ENCODE measurements at regions not wholly inside any gene's neighbourhood (a gene's known extent, or its start where the extent isn't known, plus 50 kb on each side); places are given as distances from the start of the nearest gene placed in this dataset.

GRCh38 chr17:72511242-72511641 is 390.4 kb downstream of the SOX9 start:
- DNase-seq, result no peak

DNA sequence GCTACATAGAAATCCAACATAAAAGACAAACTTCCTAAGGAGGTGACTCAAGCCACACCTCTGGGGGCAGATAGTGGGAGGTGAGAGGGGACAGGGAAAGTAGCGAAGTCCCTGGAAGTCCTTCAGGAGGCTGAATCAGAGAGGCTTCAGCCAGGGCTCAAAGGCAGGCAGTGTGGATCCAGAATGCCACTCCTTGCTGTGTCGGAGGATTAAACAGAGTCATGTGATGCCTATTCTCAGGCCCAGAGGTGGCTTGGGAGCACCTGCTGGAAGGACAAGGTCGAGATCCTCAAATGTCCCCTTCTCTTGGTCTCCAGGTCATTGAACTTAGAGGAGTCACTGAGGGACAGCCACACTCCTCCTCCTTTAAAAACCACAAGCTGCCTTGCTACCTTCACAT is 391.1 kb downstream of the SOX9 start:
- no peak for DNase-seq

DNA sequence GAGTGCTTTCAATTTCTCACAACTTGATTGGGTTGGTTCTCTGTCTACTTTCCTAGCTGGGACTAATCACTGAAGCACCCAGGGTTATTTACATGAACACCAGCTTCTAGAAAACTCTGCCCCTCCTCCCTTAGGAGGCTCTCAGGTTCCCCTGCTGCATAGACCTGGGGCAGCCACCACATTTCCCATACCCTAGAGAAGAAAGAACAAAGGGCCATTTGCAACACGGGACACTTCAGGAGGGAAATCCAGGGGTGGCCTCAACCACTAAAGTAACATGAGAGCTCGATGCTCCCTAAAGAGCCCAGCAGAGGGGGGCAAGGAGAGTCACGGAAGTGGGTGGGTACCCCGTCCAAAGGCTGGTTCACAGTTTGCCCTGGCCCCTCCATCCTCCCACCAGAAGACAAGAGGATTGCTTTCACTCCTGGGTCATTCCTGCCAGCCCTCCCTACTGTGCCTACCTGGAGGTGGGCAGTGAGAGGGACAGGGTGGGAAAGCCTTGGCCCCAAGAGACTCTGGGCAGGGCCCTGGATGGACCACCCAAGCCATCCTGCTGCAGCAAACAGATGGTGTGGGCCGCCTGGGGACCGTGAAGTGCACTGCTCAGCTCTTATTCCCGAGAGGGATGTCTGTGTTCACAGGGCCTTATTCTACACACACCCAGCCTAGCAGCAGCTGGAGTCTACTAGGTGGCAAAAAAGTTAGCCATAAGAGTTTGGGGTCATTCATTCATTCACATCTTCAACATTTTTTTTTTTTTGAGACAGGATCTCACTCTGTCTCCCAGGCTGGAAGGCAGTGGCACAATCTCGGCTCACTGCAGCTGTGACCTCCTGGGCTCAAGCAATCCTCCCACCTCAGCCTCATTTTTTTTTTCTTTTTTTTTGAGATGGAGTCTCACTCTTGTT is 392.1 kb downstream of the SOX9 start:
- DNase-seq, result no peak

DNA sequence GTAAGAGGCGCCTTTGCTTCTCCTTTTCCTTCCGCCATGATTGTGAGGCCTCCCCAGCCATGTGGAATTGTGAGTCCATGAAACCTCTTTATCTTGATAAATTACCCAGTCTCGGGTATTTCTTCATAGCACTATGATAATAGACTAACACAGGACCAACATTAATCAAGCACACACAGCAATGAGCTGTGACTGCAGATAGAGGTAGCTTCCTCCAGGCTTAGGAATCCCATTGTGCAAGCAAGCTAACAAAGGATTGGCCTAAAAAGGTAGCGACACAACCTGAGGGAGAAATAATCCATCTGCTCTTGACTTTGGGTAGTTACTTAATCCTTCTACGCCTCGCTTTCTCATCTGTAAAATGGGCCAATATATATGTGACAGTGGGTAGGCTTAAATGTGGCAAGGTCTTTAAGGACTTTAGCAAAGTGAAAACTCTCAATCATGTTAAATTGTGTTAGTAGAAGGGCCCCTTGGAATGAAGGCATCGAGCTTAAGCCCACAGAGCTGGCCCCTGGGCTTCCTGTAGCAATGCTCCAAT is 393.6 kb downstream of the SOX9 start:
- no peak for DNase-seq

DNA sequence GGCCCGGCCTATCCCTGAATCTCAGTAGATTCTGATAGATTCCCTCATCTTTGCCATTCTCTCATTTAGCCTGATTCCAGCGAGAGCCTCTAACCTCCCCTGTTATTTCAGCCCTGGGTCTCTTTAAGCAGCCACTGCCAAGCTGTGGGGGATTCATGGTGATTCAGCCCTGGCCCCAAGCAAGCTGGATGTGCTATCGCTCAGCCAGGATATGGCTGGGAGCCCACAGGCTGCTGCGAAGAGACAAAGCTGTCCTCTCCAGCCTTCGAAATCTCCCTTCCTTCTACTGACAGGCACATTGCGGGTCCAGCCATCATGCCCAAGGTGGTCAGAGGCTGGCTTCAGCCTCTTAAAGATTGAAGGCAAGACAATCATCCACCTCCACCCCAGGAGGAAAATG is 394.1 kb downstream of the SOX9 start:
- peak; percentile 67 for DNase-seq

- DNase-seq, result no peak
Observed at GRCh38 chr17:72515291-72516065, 394.7 kb downstream of the SOX9 start.

GRCh38 chr17:72516772-72517399 is 396.1 kb downstream of the SOX9 start:
- DNase-seq, result no peak

DNA sequence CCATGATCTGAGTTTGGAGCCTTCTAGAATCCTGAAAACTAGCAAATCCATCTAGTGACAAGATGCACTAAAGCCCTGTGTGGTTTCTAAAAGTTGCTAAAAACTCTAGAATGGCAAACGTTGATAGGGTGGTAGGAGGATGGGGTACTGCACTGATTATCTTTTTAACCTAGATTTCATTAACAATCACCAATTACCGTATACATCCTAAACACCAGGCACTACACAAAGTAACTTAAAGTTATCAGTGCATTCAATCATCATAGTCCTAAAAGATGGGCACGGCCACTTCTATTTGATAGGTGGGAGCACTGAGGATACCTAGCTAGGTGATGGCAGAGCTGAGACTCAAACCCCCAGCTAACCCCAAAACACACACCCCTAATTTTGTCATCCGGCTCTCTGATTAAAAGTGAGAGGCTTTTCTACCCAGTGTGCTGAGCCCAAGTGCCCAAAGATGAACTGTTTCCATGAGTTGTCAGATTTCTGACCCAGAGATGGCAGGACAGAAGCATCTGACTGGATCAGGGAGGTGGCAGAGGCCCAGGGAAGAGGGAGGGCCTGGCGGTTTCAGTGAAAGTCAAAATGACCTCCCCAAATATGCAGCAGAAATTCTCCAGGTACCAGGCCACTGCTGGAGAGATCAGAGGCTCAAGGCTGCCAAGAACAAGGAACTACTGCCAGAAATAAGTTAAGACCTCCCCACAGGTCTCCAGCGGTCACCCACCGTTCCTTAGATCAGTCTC is 396.8 kb downstream of the SOX9 start:
- no peak for DNase-seq

DNA sequence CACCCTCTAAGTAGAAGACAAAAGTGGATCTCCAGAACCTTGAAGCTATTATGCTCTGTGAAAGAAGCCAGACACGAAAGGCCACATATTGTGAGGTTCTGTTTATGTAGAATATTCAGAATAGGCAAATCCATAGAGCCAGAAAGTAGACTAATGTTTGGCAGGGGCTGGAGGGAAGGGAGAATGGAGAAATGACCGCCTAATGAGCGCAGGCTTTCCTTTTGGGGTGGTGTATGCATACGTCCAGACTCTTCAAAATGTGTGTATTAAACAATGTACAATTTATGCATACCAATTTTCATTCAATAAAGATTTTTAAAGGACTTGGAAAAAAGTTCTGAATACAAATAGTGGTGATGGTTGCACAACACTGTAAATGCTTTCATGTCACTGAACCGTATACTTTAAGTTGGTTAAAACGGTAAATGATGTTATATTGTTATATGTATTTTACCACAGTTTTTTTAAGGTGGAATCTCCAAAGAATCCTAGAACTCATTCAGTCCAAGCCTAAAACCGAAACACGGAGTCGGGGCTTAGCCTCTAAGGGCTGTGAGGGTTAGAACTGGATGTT is 397.4 kb downstream of the SOX9 start:
- no peak for DNase-seq

DNA sequence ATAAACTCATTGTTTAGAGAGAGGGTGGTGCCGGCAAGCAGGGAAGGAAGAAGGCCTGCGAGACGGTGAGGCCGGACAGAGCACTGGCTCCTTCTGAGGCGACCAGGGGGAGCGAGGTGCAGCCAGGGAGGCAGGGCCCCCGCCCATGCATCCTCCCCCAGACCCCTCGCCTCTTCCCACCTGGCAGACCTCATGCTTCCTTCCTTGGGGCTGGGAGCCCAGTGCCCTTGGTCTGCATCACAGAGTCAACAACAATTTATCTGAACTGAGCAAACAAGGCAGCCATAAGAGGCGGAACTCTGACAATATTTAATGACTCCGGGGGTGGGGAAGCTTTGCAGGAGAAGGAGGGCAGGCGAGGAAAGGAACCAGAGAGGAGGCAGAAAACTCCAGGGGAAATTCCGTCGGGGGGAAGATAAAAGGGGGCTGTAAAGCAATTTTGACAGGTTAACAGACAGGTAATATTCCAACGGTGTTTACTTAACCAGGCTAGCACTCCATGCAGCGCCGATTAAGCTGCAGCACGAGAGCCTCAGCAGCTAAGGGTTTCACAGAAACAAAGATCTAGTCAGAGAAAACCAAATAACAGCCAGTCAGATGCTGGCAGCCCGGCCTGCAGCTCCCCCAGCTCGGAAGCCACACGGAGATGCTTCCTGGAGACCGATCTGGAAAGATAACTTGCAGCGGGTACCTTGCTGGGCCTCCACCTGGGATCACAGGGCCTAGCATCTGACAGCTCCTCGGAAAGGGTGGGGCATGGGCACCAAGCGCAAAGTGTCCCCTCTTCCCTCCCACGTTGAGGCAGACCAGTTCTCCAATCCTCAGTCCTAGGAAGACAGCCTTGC is 398.2 kb downstream of the SOX9 start:
- no peak for DNase-seq

GRCh38 chr17:72519598-72519936 is 398.7 kb downstream of the SOX9 start:
- no peak for DNase-seq

- no peak for DNase-seq
Observed at GRCh38 chr17:72520665-72521303, 400.0 kb downstream of the SOX9 start.

DNA sequence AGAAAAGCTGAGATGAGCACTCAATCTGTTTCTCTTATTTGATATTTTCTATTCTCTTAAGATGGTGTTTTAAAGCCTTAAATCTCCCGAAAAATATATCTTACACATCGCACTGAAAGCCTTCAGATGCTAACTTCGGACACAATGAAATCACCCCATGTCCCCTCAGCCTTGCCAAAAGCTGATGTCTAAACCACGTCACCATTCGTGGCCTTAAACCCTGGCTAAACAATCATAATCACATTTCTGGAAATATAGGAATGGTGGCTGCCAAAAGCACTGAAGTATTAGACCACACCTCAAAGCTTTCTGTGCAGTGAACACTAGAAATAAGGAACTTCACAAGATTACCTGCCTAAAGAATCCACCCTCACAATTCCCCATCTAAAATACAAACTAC is 402.7 kb downstream of the SOX9 start:
- no peak for DNase-seq

- DNase-seq, result no peak
Observed at GRCh38 chr17:72525225-72526015, 404.6 kb downstream of the SOX9 start.

DNA sequence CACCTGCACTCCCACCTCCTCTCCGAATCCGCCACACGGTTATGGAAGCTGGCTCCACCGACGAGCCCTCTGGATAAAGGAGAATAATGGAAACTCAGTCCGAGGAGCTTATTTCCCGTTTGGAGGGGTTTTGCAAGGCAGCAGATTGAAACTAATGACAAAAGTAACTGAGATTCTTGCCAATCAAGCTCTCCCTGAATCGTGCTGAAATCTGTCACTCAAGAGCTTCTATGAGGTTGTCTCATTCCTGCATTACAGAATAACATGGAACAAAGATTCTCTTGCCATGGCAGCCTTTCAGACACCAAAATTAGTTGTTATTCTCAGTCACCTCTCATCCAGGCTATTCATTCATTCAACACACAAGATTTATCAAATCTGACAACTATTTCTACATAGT is 405.9 kb downstream of the SOX9 start:
- no peak for DNase-seq

DNA sequence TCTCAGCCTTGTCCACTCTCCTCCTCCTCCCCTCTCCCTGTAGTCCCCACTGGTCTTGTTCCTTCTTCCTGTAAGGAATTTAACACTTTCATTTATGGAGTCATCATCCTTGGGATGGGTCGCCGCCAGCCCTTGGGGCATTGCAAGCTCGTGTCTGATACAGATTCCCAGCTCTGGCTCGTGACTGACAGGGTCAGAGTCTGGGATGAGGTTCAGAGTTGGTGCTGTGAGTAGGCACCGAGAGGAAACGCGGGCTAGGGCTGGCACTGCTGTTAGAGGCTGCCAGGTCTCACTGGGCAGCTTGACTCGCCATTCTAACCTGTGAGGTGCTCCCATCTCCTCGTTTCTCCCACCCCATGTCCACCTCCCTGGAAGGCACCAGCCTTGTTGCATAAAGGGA is 407.0 kb downstream of the SOX9 start:
- no peak for DNase-seq

- DNase-seq, result no peak
Observed at GRCh38 chr17:72528683-72529082, 407.9 kb downstream of the SOX9 start.

GRCh38 chr17:72529386-72529785 is 408.6 kb downstream of the SOX9 start:
- no peak for DNase-seq

DNA sequence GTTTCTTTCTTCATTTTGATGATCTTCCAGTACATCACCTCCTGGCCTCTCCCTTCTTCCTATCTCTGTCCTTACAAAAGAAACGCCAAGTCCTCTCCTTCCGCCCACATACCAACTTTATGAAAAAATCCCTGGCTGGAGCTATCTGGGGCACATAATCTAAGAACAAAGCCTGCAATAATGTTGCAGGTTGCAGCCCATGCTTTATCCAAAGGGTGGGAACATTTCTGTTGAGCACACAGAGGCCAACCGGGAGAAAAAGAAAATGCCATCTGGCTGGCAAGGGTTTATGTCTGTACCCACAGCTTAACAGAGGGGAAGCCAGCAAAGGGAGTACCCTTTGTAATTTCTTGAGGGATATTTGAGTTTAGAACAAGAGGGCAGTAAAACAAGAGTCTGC is 409.6 kb downstream of the SOX9 start:
- no peak for DNase-seq

DNA sequence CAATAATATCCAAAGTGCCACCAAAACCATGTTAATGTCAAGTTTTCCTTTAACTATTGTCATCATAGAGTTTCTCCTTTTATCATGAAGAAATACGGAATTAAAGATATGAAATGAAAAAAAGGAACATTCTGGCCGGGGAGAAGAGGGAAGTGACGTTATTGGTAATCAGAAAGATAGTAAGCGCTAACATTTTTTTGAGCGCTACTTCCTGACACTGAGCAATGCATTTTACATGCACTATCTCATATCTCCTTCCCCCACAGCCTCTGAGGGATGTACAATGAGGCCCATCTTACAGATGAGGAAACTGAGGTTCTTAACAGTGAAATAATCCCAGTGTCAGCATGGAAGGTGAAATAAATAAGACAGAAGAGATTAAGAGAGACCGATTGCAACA is 410.9 kb downstream of the SOX9 start:
- DNase-seq, result no peak
